D721Med (cell line): ENCODE measurements at regions not wholly inside any gene's neighbourhood (a gene's known extent, or its start where the extent isn't known, plus 50 kb on each side); places are given as distances from the start of the nearest gene placed in this dataset.

Experiments used
- DNase-seq: peaks from one replicate; pipeline ENCODE4 v3.0.0; 2011; ENCODE audit warnings: low spot score; ENCODE audit not compliant: insufficient read length
- FAIRE-seq: peaks from 2 replicates; lab custom pipeline; 2011; peaks lifted over from hg19 to GRCh38; lab: Jason Lieb, UNC
- TF ChIP-seq, protein P1 (sequence below): IDR thresholded peaks from 2 replicates; pipeline ENCODE4 v1.5.1; 2012; ENCODE audit warnings: mild to moderate bottlenecking, control low read depth; ENCODE audit not compliant: insufficient read depth; ENCODE audit errors: missing control alignments

GRCh38 chr1:80113168-80114038 is 1106.9 kb upstream of the ADGRL4 start:
- FAIRE-seq, result no peak
- TF ChIP-seq, protein P1, sequence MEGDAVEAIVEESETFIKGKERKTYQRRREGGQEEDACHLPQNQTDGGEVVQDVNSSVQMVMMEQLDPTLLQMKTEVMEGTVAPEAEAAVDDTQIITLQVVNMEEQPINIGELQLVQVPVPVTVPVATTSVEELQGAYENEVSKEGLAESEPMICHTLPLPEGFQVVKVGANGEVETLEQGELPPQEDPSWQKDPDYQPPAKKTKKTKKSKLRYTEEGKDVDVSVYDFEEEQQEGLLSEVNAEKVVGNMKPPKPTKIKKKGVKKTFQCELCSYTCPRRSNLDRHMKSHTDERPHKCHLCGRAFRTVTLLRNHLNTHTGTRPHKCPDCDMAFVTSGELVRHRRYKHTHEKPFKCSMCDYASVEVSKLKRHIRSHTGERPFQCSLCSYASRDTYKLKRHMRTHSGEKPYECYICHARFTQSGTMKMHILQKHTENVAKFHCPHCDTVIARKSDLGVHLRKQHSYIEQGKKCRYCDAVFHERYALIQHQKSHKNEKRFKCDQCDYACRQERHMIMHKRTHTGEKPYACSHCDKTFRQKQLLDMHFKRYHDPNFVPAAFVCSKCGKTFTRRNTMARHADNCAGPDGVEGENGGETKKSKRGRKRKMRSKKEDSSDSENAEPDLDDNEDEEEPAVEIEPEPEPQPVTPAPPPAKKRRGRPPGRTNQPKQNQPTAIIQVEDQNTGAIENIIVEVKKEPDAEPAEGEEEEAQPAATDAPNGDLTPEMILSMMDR, result no peak
- DNase-seq, result no peak

DNA sequence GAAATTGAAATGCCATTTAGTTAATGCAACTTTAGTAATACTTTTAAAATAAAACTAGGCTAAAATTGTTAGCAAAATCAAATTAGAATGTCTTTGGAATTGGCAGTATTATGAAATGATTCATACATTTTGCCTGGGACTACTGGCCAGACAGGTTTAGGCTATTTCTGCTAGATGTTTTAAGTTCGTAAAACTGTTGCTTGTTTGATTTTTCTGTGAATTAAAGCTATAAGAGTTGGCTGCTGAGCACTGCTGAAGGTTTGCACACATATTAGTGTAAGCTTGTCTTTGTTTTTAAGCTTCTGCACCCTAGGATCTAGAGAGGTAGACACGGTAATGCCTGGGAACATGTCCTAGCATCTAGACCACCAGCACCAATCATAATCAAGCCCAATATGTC is 1094.6 kb upstream of the ADGRL4 start:
- TF ChIP-seq, protein P1, result no peak
- no peak for DNase-seq
- no peak for FAIRE-seq

DNA sequence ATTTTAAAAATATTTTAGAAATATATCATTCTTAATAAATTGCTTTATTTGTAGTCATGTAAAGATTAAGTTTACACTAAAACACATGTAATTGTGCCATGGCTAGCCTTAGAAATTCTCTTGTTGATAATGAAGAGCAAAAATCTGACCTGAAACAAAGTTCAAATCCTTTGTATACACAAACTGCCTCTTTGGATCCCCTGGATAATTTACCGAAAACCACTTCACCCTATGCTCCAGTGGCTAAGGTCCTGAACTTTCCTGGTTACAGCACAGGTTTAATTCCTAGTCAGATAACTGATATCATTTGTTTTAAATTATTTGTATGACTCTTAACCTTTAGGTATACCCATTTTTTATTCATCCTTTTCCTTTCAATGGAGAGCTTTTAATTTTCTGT is 1093.2 kb upstream of the ADGRL4 start:
- FAIRE-seq, result no peak
- TF ChIP-seq, protein P1, result no peak
- DNase-seq, result no peak

DNA sequence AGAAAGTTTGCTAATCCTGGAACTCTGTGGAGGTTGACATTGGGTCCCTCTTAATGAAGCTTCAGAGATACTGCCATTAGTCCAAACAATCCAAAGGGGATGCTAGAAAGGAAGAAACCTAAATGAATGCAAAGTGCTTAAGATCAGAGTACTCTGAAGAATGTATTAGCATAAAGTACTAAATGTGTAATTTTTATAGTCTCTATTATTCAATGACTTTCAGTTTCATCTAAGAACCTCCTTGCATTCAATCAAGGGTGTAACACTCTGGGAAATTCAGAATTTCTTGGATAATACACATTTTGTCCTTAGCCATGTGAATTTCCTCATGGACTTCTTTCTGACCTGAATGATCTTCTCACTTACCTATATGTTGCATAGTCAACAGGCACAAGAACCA is 1078.5 kb upstream of the ADGRL4 start:
- TF ChIP-seq, protein P1, result no peak
- DNase-seq (no peak), FAIRE-seq (no peak)

- TF ChIP-seq, protein P1, result no peak
- FAIRE-seq (no peak), DNase-seq (no peak)
Measured at GRCh38 chr1:80083892-80084291, 1077.4 kb upstream of the ADGRL4 start.

DNA sequence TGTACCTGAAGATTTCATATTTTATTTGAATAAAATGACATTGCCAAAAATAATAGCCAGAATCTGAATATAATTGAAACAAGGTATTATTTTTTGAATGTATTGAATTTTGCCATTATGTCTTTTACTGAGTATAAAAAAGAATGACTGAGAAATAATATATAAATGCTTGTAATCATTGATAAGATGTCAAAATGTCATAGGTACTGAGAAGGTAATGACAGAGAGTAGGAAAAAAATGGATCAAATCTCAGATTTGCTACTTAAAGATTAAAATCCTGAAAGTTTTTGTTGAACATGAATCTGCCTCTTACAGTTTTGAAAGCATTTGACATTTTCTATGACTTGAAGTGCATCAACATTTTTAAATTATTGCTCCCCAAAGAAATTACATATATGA is 1069.9 kb upstream of the ADGRL4 start:
- FAIRE-seq (no peak), DNase-seq (no peak)
- TF ChIP-seq, protein P1, result no peak

DNA sequence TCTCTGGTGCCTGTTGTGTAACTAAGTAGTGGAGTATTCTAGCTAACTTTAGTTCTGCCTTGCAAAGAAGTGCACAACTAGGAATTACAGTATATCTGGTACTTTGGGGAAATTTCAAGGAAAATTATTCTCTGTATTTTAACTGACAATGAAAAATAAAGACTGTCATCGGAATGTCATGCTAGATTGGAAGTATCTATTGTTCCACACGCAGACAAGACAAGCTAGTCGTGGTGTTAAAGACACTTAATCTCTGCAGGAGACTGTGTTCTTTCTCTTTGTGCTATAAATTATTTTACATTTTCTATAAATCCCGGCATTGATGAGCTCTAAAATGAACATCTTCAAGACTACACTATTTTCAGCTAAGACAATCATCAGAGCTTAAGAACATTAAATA is 1068.8 kb upstream of the ADGRL4 start:
- FAIRE-seq, result no peak
- TF ChIP-seq, protein P1, result no peak
- DNase-seq, result no peak
